H1 (cell line): ENCODE measurements at regions not wholly inside any gene's neighbourhood (a gene's known extent, or its start where the extent isn't known, plus 50 kb on each side); places are given as distances from the start of the nearest gene placed in this dataset.

Source experiments
- CTCF ChIA-PET: fragments of 300-600 bp; sonication (Branson Sonifier 250); formaldehyde crosslinking; loops from one replicate; lab custom pipeline; 2021; ENCODE audit not compliant: partially characterized antibody; lab: Charles Lee
- POLR2A ChIA-PET: fragments of 300-600 bp; sonication (Branson Sonifier 250); formaldehyde crosslinking; loops from one replicate; lab custom pipeline; 2021; ENCODE audit warnings: inconsistent platforms; ENCODE audit not compliant: partially characterized antibody; lab: Charles Lee
- DNase-seq, 2 experiments: peaks; one replicate each; pipeline versions ENCODE4 v3.0.0 to v3.0.0-alpha.2; 2010 to 2022; ENCODE audit warnings: low spot score in 2 of 2, low read depth in 1 of 2, mixed read lengths in 1 of 2
- FAIRE-seq: peaks from 2 replicates; lab custom pipeline; 2011; peaks lifted over from hg19 to GRCh38; lab: Jason Lieb, UNC
- H2AFZ ChIP-seq: 2 replicates; pipeline ENCODE4 v1.8.1; 2012; ENCODE audit warnings: low read length, inconsistent platforms
- H2AK5ac ChIP-seq: 2 replicates; pipeline ENCODE4 v1.6.1; 2013; ENCODE audit warnings: low read depth, low read length
- H2BK120ac ChIP-seq: replicated peaks from 2 replicates; pipeline ENCODE3; 2013; ENCODE audit warnings: low read depth, low read length, inconsistent platforms
- H2BK12ac ChIP-seq: 2 replicates; pipeline ENCODE4 v1.6.1; 2013; ENCODE audit warnings: low read depth, low read length
- H2BK15ac ChIP-seq: 2 replicates; pipeline ENCODE4 v1.6.1; 2013; ENCODE audit warnings: low read length
- H2BK20ac ChIP-seq: 2 replicates; pipeline ENCODE4 v1.6.1; 2013; ENCODE audit warnings: low read length
- H2BK5ac ChIP-seq: 2 replicates; pipeline ENCODE4 v1.6.1; 2013; ENCODE audit warnings: low read depth, low read length
- H3K14ac ChIP-seq: 2 replicates; pipeline ENCODE4 v1.6.1; 2013; ENCODE audit warnings: inconsistent platforms; ENCODE audit not compliant: insufficient read length
- H3K18ac ChIP-seq: 2 replicates; pipeline ENCODE4 v1.6.1; 2013; ENCODE audit warnings: low read length; ENCODE audit errors: extremely low read depth
- H3K23ac ChIP-seq: 2 replicates; pipeline ENCODE4 v1.6.1; 2013; ENCODE audit warnings: inconsistent platforms; ENCODE audit not compliant: insufficient read length
- H3K23me2 ChIP-seq: 2 replicates; pipeline ENCODE4 v1.6.1; 2013; ENCODE audit warnings: low read depth, low read length
- H3K27ac ChIP-seq: 2 replicates; pipeline ENCODE4 v1.6.1; 2011; ENCODE audit warnings: low read depth, low read length, inconsistent platforms
- H3K27me3 ChIP-seq, 4 experiments: replicated peaks in 1 of 4; 1 replicate in 1 of 4; 2 replicates in 3 of 4; pipeline versions ENCODE4 v1.6.1 to v1.8.1; 2011 to 2013; ENCODE audit warnings: low read length in 3 of 4, mild to moderate bottlenecking in 3 of 4, inconsistent platforms in 2 of 4, mixed read lengths in 2 of 4, moderate library complexity in 1 of 4; ENCODE audit not compliant: control insufficient read depth in 3 of 4, insufficient read depth in 3 of 4; ENCODE audit errors: extremely low read depth in 1 of 4
- H3K36me3 ChIP-seq, 4 experiments: 2 replicates each; pipeline versions ENCODE4 v1.6.1 to v1.8.1; 2011 to 2013; ENCODE audit warnings: mild to moderate bottlenecking in 4 of 4, low read length in 3 of 4, moderate library complexity in 2 of 4, control low read depth in 1 of 4, inconsistent platforms in 1 of 4; ENCODE audit not compliant: insufficient read depth in 4 of 4, control insufficient read depth in 2 of 4
- H3K4ac ChIP-seq: replicated peaks from 2 replicates; pipeline ENCODE3; 2013; ENCODE audit warnings: low read length, low read depth, mixed read lengths, inconsistent platforms; ENCODE audit not compliant: insufficient read length
- H3K4me1 ChIP-seq, 4 experiments: replicated peaks in 1 of 4; 1 replicate in 1 of 4; 2 replicates in 3 of 4; pipeline versions ENCODE4 v1.6.1 to v1.8.1; 2011 to 2013; ENCODE audit warnings: low read length in 3 of 4, inconsistent platforms in 2 of 4, mixed read lengths in 1 of 4; ENCODE audit not compliant: insufficient read depth in 4 of 4, control insufficient read depth in 3 of 4
- H3K4me2 ChIP-seq, 2 experiments: 2 replicates each; pipeline versions ENCODE4 v1.6.1 to v1.8.1; 2011 to 2013; ENCODE audit warnings: low read depth in 2 of 2, low read length in 2 of 2, control low read depth in 1 of 2, inconsistent platforms in 1 of 2, mild to moderate bottlenecking in 1 of 2; ENCODE audit not compliant: insufficient read depth in 1 of 2
- H3K4me3 ChIP-seq, 4 experiments: fragments of 200-600, 300-600 bp in 1 of 4; sonication (generic), shearing (Covaris generic), sonication (Bioruptor Twin) in 1 of 4; 2 replicates each; pipeline versions ENCODE4 v1.5.1 to v1.8.1; 2011 to 2016; ENCODE audit warnings: low read length in 4 of 4, low read depth in 3 of 4, control low read depth in 2 of 4, inconsistent platforms in 2 of 4, mild to moderate bottlenecking in 2 of 4, mixed read lengths in 1 of 4, moderate library complexity in 1 of 4; ENCODE audit not compliant: insufficient read depth in 2 of 4; ENCODE audit errors: extremely low read depth in 1 of 4
- H3K56ac ChIP-seq: replicated peaks from 2 replicates; pipeline ENCODE3; 2013; ENCODE audit warnings: low read depth, mild to moderate bottlenecking, mixed read lengths, low read length, inconsistent platforms; ENCODE audit not compliant: insufficient read length
- H3K79me1 ChIP-seq: 2 replicates; pipeline ENCODE4 v1.6.1; 2013; ENCODE audit warnings: low read depth, low read length, control low read depth
- H3K79me2 ChIP-seq, 2 experiments: 2 replicates each; pipeline versions ENCODE4 v1.6.1 to v1.8.1; 2012 to 2013; ENCODE audit warnings: low read length in 2 of 2, mild to moderate bottlenecking in 2 of 2, inconsistent platforms in 1 of 2; ENCODE audit not compliant: insufficient read depth in 2 of 2, control insufficient read depth in 1 of 2
- H3K9ac ChIP-seq, 4 experiments: replicated peaks in 1 of 4; 1 replicate in 1 of 4; 2 replicates in 3 of 4; pipeline versions ENCODE4 v1.6.1 to v1.8.1; 2011 to 2013; ENCODE audit warnings: low read depth in 3 of 4, low read length in 3 of 4, control low read depth in 2 of 4, mild to moderate bottlenecking in 2 of 4, moderate library complexity in 2 of 4, inconsistent platforms in 1 of 4; ENCODE audit errors: extremely low read depth in 1 of 4
- H3K9me3 ChIP-seq, 2 experiments: 2 replicates each; pipeline versions ENCODE4 v1.6.1 to v1.8.1; 2012 to 2013; ENCODE audit warnings: mild to moderate bottlenecking in 2 of 2, moderate library complexity in 2 of 2, control low read depth in 1 of 2, inconsistent platforms in 1 of 2, low read depth in 1 of 2, low read length in 1 of 2, mixed read lengths in 1 of 2; ENCODE audit not compliant: insufficient read depth in 2 of 2
- H4K20me1 ChIP-seq, 2 experiments: replicated peaks in 1 of 2; 2 replicates each; pipeline versions ENCODE3 to v1.8.1; 2011 to 2013; ENCODE audit warnings: inconsistent platforms in 2 of 2, low read length in 2 of 2, mild to moderate bottlenecking in 1 of 2; ENCODE audit not compliant: insufficient read depth in 2 of 2, control insufficient read depth in 1 of 2
- H4K5ac ChIP-seq: 2 replicates; pipeline ENCODE4 v1.6.1; 2013; ENCODE audit warnings: low read length, low read depth, mixed read lengths, inconsistent platforms; ENCODE audit not compliant: insufficient read length
- H4K8ac ChIP-seq: 2 replicates; pipeline ENCODE4 v1.8.0; 2013; ENCODE audit warnings: mild to moderate bottlenecking, moderate library complexity, low read length, inconsistent platforms; ENCODE audit not compliant: insufficient read depth; ENCODE audit errors: extremely low read depth
- H4K91ac ChIP-seq: replicated peaks from 2 replicates; pipeline ENCODE3; 2013; ENCODE audit warnings: low read length, mixed read lengths, inconsistent platforms; ENCODE audit not compliant: insufficient read length
- CREB1 ChIP-seq: IDR thresholded peaks from 2 replicates; pipeline ENCODE4 v1.6.1; 2012; ENCODE audit warnings: inconsistent platforms
- TEAD4 ChIP-seq: IDR thresholded peaks from 2 replicates; pipeline ENCODE4 v1.6.1; 2012; ENCODE audit warnings: low read depth, low read length, inconsistent platforms, mixed read lengths
- WGBS, 2 experiments: shearing (Covaris generic) in 1 of 2; methylation state at CpG; one replicate each; pipeline versions ENCODE4 v1.1.6 to v1.1.7; 2013 to 2015; ENCODE audit warnings: low lambda C conversion rate in 2 of 2, mixed read lengths in 2 of 2, inconsistent platforms in 1 of 2, low coverage in 1 of 2, missing lambda C conversion rate in 1 of 2; ENCODE audit not compliant: insufficient replicate concordance in 2 of 2, insufficient coverage in 1 of 2, insufficient read length in 1 of 2; ENCODE audit errors: extremely low coverage in 1 of 2, missing lambda C conversion rate in 1 of 2; 5-methylcytosine and 5-hydroxymethylcytosine counted together
- TF ChIP-seq, protein P1 (sequence below), 3 experiments: IDR thresholded peaks; 1 replicate in 2 of 3; 2 replicates in 1 of 3; pipeline versions ENCODE4 v1.5.1 to v1.6.1; 2011; ENCODE audit warnings: low read length in 3 of 3, mild to moderate bottlenecking in 3 of 3, inconsistent platforms in 2 of 3, low read depth in 1 of 3, moderate library complexity in 1 of 3; ENCODE audit not compliant: insufficient read depth in 1 of 3; ENCODE audit errors: control extremely low read depth in 1 of 3

- Histone ChIP-seq H3K27ac (no peak overlapping the region), H4K91ac (no peak overlapping the region), H4K8ac (no peak overlapping the region), H3K4ac (no peak overlapping the region), H2BK12ac (no peak overlapping the region), H3K9me3 (peaks cover 57 to 87% of the 10 kb centered on the region in 2 experiments), H2BK120ac (no peak overlapping the region), H2AFZ (no peak overlapping the region), H3K27me3 (no peaks in the 10 kb centered on the region), H3K23me2 (no peaks in the 10 kb centered on the region), H3K4me2 (no peak overlapping the region), H2AK5ac (no peak overlapping the region), H3K14ac (no peak overlapping the region), H2BK5ac (no peak overlapping the region), H3K79me1 (no peaks in the 10 kb centered on the region), H2BK15ac (no peak overlapping the region), H4K20me1 (no peaks in the 10 kb centered on the region), H3K79me2 (no peaks in the 10 kb centered on the region), H3K18ac (no peak overlapping the region), H3K36me3 (no peaks in the 10 kb centered on the region), H2BK20ac (no peak overlapping the region), H3K4me1 (no peaks in the 10 kb centered on the region), H4K5ac (no peak overlapping the region), H3K9ac (no peak overlapping the region), H3K56ac (no peak overlapping the region), H3K23ac (no peak overlapping the region), H3K4me3 (no peak overlapping the region)
- ChIA-PET POLR2A (no interaction called here), CTCF (interaction anchor here (0.7 to 1.2 kb wide), 2 partner anchors 10 to 11 kb away, joined by 3 to 4 read pairs; no protein-coding TSS in a partner anchor)
- 89% methylated on average over 17 of the region's 17 CpGs; no CpG with 5 or more reads in 1 of the 2 experiments for WGBS, 2 experiments
- FAIRE-seq (no peak), DNase-seq (no peak)
- no peak for TF ChIP-seq TEAD4
- TF ChIP-seq, protein P1, sequence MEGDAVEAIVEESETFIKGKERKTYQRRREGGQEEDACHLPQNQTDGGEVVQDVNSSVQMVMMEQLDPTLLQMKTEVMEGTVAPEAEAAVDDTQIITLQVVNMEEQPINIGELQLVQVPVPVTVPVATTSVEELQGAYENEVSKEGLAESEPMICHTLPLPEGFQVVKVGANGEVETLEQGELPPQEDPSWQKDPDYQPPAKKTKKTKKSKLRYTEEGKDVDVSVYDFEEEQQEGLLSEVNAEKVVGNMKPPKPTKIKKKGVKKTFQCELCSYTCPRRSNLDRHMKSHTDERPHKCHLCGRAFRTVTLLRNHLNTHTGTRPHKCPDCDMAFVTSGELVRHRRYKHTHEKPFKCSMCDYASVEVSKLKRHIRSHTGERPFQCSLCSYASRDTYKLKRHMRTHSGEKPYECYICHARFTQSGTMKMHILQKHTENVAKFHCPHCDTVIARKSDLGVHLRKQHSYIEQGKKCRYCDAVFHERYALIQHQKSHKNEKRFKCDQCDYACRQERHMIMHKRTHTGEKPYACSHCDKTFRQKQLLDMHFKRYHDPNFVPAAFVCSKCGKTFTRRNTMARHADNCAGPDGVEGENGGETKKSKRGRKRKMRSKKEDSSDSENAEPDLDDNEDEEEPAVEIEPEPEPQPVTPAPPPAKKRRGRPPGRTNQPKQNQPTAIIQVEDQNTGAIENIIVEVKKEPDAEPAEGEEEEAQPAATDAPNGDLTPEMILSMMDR (IDR thresholded peaks at IDR 0.05; ENCODE audit: control extremely low read depth in 1 of 3, insufficient read depth in 1 of 3, low read depth in 1 of 3, low read length in 3 of 3) = no peak
- no peak for TF ChIP-seq CREB1
These were observed 827.1 kb downstream of the TBC1D22A start for GRCh38 chr22:47589271-47590250.
